ENCODE measurements at regions not wholly inside any gene's neighbourhood (a gene's known extent, or its start where the extent isn't known, plus 50 kb on each side); places are given as distances from the start of the nearest gene placed in this dataset.

DNA sequence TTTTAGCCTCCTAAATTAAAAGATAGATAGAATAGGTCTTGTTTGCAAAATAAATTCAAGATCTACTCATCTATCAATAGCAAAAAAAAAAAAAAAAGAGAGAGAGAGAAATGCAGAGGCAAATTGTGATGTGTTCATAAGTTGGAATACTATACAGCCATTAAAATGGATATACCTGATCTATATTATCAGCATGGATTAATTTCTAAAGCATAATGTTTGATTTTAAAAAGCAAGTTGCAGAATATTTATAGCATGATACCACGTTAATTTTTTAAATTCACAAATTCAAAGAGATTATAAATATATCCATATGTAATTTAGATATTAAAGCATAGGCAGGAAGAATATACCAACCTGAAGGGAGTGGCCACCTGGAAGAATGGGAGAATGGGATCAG is 114.9 kb upstream of the PTPRT start:
- TF ChIP-seq ZNF670 (CRISPR knock-in tag; IDR thresholded peaks at IDR 0.05; ENCODE audit: borderline replicate concordance), result no peak
- TF ChIP-seq ZNF781 (CRISPR knock-in tag; IDR thresholded peaks at IDR 0.05; ENCODE audit: borderline replicate concordance, not compliant biosample characterization), result no peak
- TF ChIP-seq, protein P1, sequence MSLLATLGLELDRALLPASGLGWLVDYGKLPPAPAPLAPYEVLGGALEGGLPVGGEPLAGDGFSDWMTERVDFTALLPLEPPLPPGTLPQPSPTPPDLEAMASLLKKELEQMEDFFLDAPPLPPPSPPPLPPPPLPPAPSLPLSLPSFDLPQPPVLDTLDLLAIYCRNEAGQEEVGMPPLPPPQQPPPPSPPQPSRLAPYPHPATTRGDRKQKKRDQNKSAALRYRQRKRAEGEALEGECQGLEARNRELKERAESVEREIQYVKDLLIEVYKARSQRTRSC (CRISPR knock-in tag; IDR thresholded peaks at IDR 0.05; ENCODE audit: low read depth), result no peak
- no peak for TF ChIP-seq GTF3A (CRISPR knock-in tag; conservative IDR thresholded peaks at IDR 0.05)
- no peak for TF ChIP-seq ARNTL (CRISPR knock-in tag; IDR thresholded peaks at IDR 0.05)
- TF ChIP-seq, protein P2, sequence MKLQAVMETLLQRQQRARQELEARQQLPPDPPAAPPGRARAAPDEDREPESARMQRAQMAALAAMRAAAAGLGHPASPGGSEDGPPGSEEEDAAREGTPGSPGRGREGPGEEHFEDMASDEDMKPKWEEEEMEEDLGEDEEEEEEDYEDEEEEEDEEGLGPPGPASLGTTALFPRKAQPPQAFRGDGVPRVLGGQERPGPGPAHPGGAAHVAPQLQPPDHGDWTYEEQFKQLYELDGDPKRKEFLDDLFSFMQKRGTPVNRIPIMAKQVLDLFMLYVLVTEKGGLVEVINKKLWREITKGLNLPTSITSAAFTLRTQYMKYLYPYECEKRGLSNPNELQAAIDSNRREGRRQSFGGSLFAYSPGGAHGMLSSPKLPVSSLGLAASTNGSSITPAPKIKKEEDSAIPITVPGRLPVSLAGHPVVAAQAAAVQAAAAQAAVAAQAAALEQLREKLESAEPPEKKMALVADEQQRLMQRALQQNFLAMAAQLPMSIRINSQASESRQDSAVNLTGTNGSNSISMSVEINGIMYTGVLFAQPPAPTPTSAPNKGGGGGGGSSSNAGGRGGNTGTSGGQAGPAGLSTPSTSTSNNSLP (IDR thresholded peaks at IDR 0.05; ENCODE audit: low read depth, low read length), result no peak
- no peak for TF ChIP-seq CAMTA2 (CRISPR knock-in tag; IDR thresholded peaks at IDR 0.05; ENCODE audit: borderline replicate concordance)
- Histone ChIP-seq H3K9ac (ENCODE audit: insufficient read depth, low read depth, low read length) (no peak overlapping the region), H3K27ac (ENCODE audit: extremely low read length, insufficient read depth, low read length) (no peak overlapping the region), H2AFZ (ENCODE audit: low read length) (no peak overlapping the region), H3K4me2 (ENCODE audit: low read depth, low read length) (no peak overlapping the region), H3K9me3 (ENCODE audit: low read length) (peaks cover 17% of the 10 kb centered on the region; the same call in 1 of the 2 replicates), H3K36me3 (replicated peaks in 1 of 2; ENCODE audit: control insufficient read depth in 1 of 2, insufficient read depth in 2 of 2, low read length in 2 of 2) (no peaks in the 10 kb centered on the region), H3K79me2 (ENCODE audit: insufficient read depth, low read length) (no peaks in the 10 kb centered on the region), H3K27me3 (ENCODE audit: control insufficient read depth in 1 of 2, insufficient read depth in 2 of 2, low read length in 2 of 2) (no peaks in the 10 kb centered on the region; a peak in 1 of 5 replicates), H3K4me3 (replicated peaks in 1 of 3; ENCODE audit: insufficient read depth in 1 of 3, low read depth in 2 of 3, low read length in 3 of 3) (no peak overlapping the region), H3K4me1 (ENCODE audit: insufficient read depth, low read length) (no peaks in the 10 kb centered on the region), H4K20me1 (ENCODE audit: insufficient read depth, low read length) (no peaks in the 10 kb centered on the region)
- no TSS peak for BruUV-seq (replicated peaks)
- ATAC-seq, result no peak
- in situ Hi-C loops (cut with HindIII; ENCODE audit: extremely low pct_ligation_motif_present, low pct_unique_long_range_greater_than_20kb) (no loop called here), intact Hi-C loops (cut with micrococcal nuclease; ENCODE audit: unreplicated experiment) (no loop called here)
- WGBS (ENCODE audit: low lambda C conversion rate), result 0% methylated on average over 1 of the region's 1 CpG
- no peak for FAIRE-seq
- no peak for DNase-seq (ENCODE audit: low spot score)
- POLR2A ChIA-PET, result no interaction called here
- CTCF ChIA-PET (ENCODE audit: low intra/inter-chr PET ratio, low total read pairs), result no interaction called here

Data from HepG2 (cell line).